ENCODE measurements at regions not wholly inside any gene's neighbourhood (a gene's known extent, or its start where the extent isn't known, plus 50 kb on each side); places are given as distances from the start of the nearest gene placed in this dataset.
"Not testable (repeated sequence)": the region's sequence is repeated elsewhere in the genome, so short reads cannot be mapped to it uniquely, and the experiment has no call there.

- Histone ChIP-seq H3K79me2 (replicated peaks; ENCODE audit: insufficient read depth, low read length) (no peaks in the 10 kb centered on the region), H3K27me3 (ENCODE audit: insufficient read depth, low read depth, low read length) (no peaks in the 10 kb centered on the region), H3K4me2 (ENCODE audit: low read length) (no peak overlapping the region), H3F3A (ENCODE audit: insufficient read depth, low read length, poor library complexity, severe bottlenecking) (no peaks in the 10 kb centered on the region), H4K20me1 (ENCODE audit: insufficient read depth) (no peaks in the 10 kb centered on the region), H2AFZ (ENCODE audit: low read depth, low read length) (no peak overlapping the region), H3K36me3 (ENCODE audit: insufficient read depth, low read length) (no peaks in the 10 kb centered on the region), H3K9ac (ENCODE audit: low read length) (no peak overlapping the region), H3K9me3 (ENCODE audit: low read length) (no peaks in the 10 kb centered on the region), H3K9me2 (ENCODE audit: insufficient read depth, low read length) (no peaks in the 10 kb centered on the region), H3K4me3 (ENCODE audit: low read length) (no peak overlapping the region), H3K27ac (ENCODE audit: low read length) (no peak overlapping the region)
- TF ChIP-seq POLR2AphosphoS5 (IDR thresholded peaks at IDR 0.05): no peak
- no peak for TF ChIP-seq SMC3 (conservative IDR thresholded peaks at IDR 0.05; ENCODE audit: poor library complexity)
- no peak for TF ChIP-seq REST (IDR thresholded peaks at IDR 0.05; ENCODE audit: borderline replicate concordance)
- no peak for TF ChIP-seq MXI1 (conservative IDR thresholded peaks at IDR 0.05; ENCODE audit: poor library complexity, severe bottlenecking)
- TF ChIP-seq EZH2 (IDR thresholded peaks at IDR 0.05; ENCODE audit: borderline replicate concordance, insufficient read depth, low read length, poor library complexity, severe bottlenecking): no peak
These were observed 1424.4 kb downstream of the CDH8 start for GRCh38 chr16:60611844-60612243.

- no peak overlapping the region for H3K4me3 ChIP-seq (ENCODE audit: low read length)
- no peak overlapping the region for H3K9ac ChIP-seq (ENCODE audit: low read length)
- TF ChIP-seq SMC3 (conservative IDR thresholded peaks at IDR 0.05; ENCODE audit: poor library complexity) (no peak), RAD21 (conservative IDR thresholded peaks at IDR 0.05) (no peak), EZH2 (IDR thresholded peaks at IDR 0.05; ENCODE audit: borderline replicate concordance, insufficient read depth, low read length, poor library complexity, severe bottlenecking) (no peak)
- H3K79me2 ChIP-seq (replicated peaks; ENCODE audit: insufficient read depth, low read length): no peaks in the 10 kb centered on the region
- no peaks in the 10 kb centered on the region for H3K9me3 ChIP-seq (ENCODE audit: low read length)
- H4K20me1 ChIP-seq (ENCODE audit: insufficient read depth): no peaks in the 10 kb centered on the region
- H3K27ac ChIP-seq (ENCODE audit: low read length): no peak overlapping the region
- no peaks in the 10 kb centered on the region for H3K36me3 ChIP-seq (ENCODE audit: insufficient read depth, low read length)
- H3K4me2 ChIP-seq (ENCODE audit: low read length): no peak overlapping the region
- no peak overlapping the region for H2AFZ ChIP-seq (ENCODE audit: low read depth, low read length)
- H3K9me2 ChIP-seq (ENCODE audit: insufficient read depth, low read length): no peaks in the 10 kb centered on the region
- H3F3A ChIP-seq (ENCODE audit: insufficient read depth, low read length, poor library complexity, severe bottlenecking): no peaks in the 10 kb centered on the region
- no peaks in the 10 kb centered on the region for H3K27me3 ChIP-seq (ENCODE audit: insufficient read depth, low read depth, low read length)
These were observed 1427.3 kb downstream of the CDH8 start for GRCh38 chr16:60608971-60609370.

GRCh38 chr16:60605652-60606051 is 1430.6 kb downstream of the CDH8 start:
- H3K4me2 ChIP-seq (ENCODE audit: low read length); H3K9ac ChIP-seq (ENCODE audit: low read length); H3K79me2 ChIP-seq (replicated peaks; ENCODE audit: insufficient read depth, low read length); H4K20me1 ChIP-seq (ENCODE audit: insufficient read depth); H3K27ac ChIP-seq (ENCODE audit: low read length); H3K27me3 ChIP-seq (ENCODE audit: insufficient read depth, low read depth, low read length); H3K9me2 ChIP-seq (ENCODE audit: insufficient read depth, low read length); H3F3A ChIP-seq (ENCODE audit: insufficient read depth, low read length, poor library complexity, severe bottlenecking); H2AFZ ChIP-seq (ENCODE audit: low read depth, low read length); H3K4me3 ChIP-seq (ENCODE audit: low read length); H3K9me3 ChIP-seq (ENCODE audit: low read length); H3K36me3 ChIP-seq (ENCODE audit: insufficient read depth, low read length): not testable (repeated sequence)

- Histone ChIP-seq H3K9me3 (ENCODE audit: low read length) (no peaks in the 10 kb centered on the region), H2AFZ (ENCODE audit: low read depth, low read length) (no peak overlapping the region), H3K27me3 (ENCODE audit: insufficient read depth, low read depth, low read length) (no peaks in the 10 kb centered on the region), H3K79me2 (replicated peaks; ENCODE audit: insufficient read depth, low read length) (no peaks in the 10 kb centered on the region), H3K4me3 (ENCODE audit: low read length) (no peak overlapping the region), H3K9ac (ENCODE audit: low read length) (no peak overlapping the region), H3K36me3 (ENCODE audit: insufficient read depth, low read length) (no peaks in the 10 kb centered on the region), H3F3A (ENCODE audit: insufficient read depth, low read length, poor library complexity, severe bottlenecking) (no peaks in the 10 kb centered on the region), H3K4me2 (ENCODE audit: low read length) (no peak overlapping the region), H4K20me1 (ENCODE audit: insufficient read depth) (no peaks in the 10 kb centered on the region), H3K27ac (ENCODE audit: low read length) (no peak overlapping the region), H3K9me2 (ENCODE audit: insufficient read depth, low read length) (no peaks in the 10 kb centered on the region)
- no peak for TF ChIP-seq POLR2AphosphoS5 (IDR thresholded peaks at IDR 0.05)
- no peak for TF ChIP-seq REST (IDR thresholded peaks at IDR 0.05; ENCODE audit: borderline replicate concordance)
- no peak for TF ChIP-seq SMC3 (conservative IDR thresholded peaks at IDR 0.05; ENCODE audit: poor library complexity)
- TF ChIP-seq CTCF (IDR thresholded peaks at IDR 0.05; ENCODE audit: poor library complexity, severe bottlenecking): no peak
- TF ChIP-seq EZH2 (IDR thresholded peaks at IDR 0.05; ENCODE audit: borderline replicate concordance, insufficient read depth, low read length, poor library complexity, severe bottlenecking): no peak
- no peak for TF ChIP-seq TAF1 (IDR thresholded peaks at IDR 0.05; ENCODE audit: low read depth)
- no peak for TF ChIP-seq RAD21 (conservative IDR thresholded peaks at IDR 0.05)
- no peak for TF ChIP-seq MXI1 (conservative IDR thresholded peaks at IDR 0.05; ENCODE audit: poor library complexity, severe bottlenecking)
- no peak for TF ChIP-seq EP300 (conservative IDR thresholded peaks at IDR 0.05; ENCODE audit: poor library complexity, severe bottlenecking)
These were observed 1431.1 kb downstream of the CDH8 start for GRCh38 chr16:60605176-60605575.

All from neural cell (in vitro differentiated cells).